ENCODE measurements at regions not wholly inside any gene's neighbourhood (a gene's known extent, or its start where the extent isn't known, plus 50 kb on each side); places are given as distances from the start of the nearest gene placed in this dataset.

DNA sequence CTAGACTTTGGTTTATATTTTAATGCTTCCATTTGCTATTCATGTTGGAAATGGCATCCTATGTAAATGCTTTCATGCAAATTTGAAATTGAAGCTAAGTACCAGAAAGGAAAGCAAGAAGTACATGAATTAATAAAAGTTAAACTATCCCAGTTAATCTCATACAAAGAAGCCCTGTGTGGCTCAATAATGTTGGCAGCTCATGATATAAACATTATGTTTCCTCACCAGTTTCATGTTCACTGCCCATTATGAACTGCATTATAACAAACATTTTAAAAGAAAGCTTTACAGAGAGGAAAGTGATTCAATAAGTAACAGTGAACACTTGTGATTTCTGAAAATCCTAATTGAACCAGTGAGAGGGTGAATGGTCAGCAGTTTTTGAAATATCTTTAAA, 62.9 kb upstream of the ROBO2 start:
- Mint-ChIP-seq H3K36me3 (ENCODE audit: insufficient read depth, unreplicated experiment) (no peaks in the 10 kb centered on the region), H3K27ac (ENCODE audit: unreplicated experiment) (no peak overlapping the region), H3K27me3 (ENCODE audit: insufficient read depth, unreplicated experiment) (no peaks in the 10 kb centered on the region), H3K9me3 (ENCODE audit: unreplicated experiment) (no peaks in the 10 kb centered on the region), H3K4me3 (ENCODE audit: unreplicated experiment) (no peak overlapping the region), H3K4me1 (ENCODE audit: low read depth, unreplicated experiment) (no peaks in the 10 kb centered on the region)
- ChIA-PET CTCF (no interaction called here), POLR2A (no interaction called here)
- BruUV-seq (replicated peaks), result no TSS peak
- Histone ChIP-seq H3K27me3 (replicated peaks; ENCODE audit: control insufficient read depth, insufficient read depth, low read length) (no peaks in the 10 kb centered on the region), H3K4me3 (ENCODE audit: low read depth, low read length) (no peak overlapping the region), H3K4me1 (peaks cover 7% of the 10 kb centered on the region; the same call in 1 of the 2 replicates), H3K9me3 (no peaks in the 10 kb centered on the region), H3K36me3 (ENCODE audit: control insufficient read depth, insufficient read depth, low read length) (no peaks in the 10 kb centered on the region)
- no peak for DNase-seq
- intact Hi-C loops (cut with micrococcal nuclease; ENCODE audit: unreplicated experiment), result no loop called here
- TF ChIP-seq, protein P1, sequence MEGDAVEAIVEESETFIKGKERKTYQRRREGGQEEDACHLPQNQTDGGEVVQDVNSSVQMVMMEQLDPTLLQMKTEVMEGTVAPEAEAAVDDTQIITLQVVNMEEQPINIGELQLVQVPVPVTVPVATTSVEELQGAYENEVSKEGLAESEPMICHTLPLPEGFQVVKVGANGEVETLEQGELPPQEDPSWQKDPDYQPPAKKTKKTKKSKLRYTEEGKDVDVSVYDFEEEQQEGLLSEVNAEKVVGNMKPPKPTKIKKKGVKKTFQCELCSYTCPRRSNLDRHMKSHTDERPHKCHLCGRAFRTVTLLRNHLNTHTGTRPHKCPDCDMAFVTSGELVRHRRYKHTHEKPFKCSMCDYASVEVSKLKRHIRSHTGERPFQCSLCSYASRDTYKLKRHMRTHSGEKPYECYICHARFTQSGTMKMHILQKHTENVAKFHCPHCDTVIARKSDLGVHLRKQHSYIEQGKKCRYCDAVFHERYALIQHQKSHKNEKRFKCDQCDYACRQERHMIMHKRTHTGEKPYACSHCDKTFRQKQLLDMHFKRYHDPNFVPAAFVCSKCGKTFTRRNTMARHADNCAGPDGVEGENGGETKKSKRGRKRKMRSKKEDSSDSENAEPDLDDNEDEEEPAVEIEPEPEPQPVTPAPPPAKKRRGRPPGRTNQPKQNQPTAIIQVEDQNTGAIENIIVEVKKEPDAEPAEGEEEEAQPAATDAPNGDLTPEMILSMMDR (IDR thresholded peaks at IDR 0.05; ENCODE audit: insufficient read depth in 1 of 2, low read depth in 1 of 2, low read length in 1 of 2, severe bottlenecking in 1 of 2, unreplicated experiment in 1 of 2), result no peak

DNA sequence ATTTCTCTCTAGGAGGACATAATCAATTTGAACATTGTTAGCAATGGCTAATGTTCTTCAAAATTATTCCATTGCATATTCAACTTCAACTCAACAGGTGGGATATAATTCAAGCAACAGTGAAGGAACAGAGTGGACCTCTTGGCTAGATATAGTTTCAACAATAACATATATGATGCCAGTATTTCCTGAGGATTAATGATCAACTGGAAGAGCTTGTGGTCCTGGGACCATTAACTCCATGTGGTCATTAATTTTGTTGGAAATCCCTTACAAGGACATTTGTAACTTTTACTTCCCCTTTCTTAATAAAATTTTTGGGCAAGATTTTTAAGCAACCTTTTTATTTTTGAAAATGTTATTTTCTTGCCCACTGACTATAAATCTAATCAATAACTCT, 54.3 kb upstream of the ROBO2 start:
- ChIA-PET CTCF (no interaction called here), POLR2A (no interaction called here)
- Mint-ChIP-seq H3K27me3 (ENCODE audit: insufficient read depth, unreplicated experiment) (no peaks in the 10 kb centered on the region), H3K4me1 (ENCODE audit: low read depth, unreplicated experiment) (no peaks in the 10 kb centered on the region), H3K36me3 (ENCODE audit: insufficient read depth, unreplicated experiment) (no peaks in the 10 kb centered on the region), H3K27ac (ENCODE audit: unreplicated experiment) (no peak overlapping the region), H3K9me3 (ENCODE audit: unreplicated experiment) (no peaks in the 10 kb centered on the region), H3K4me3 (ENCODE audit: unreplicated experiment) (no peak overlapping the region)
- Histone ChIP-seq H3K9me3 (no peaks in the 10 kb centered on the region), H3K36me3 (ENCODE audit: control insufficient read depth, insufficient read depth, low read length) (no peaks in the 10 kb centered on the region), H3K4me1 (no peaks in the 10 kb centered on the region), H3K4me3 (ENCODE audit: low read depth, low read length) (no peak overlapping the region), H3K27me3 (replicated peaks; ENCODE audit: control insufficient read depth, insufficient read depth, low read length) (no peaks in the 10 kb centered on the region)
- no TSS peak for BruUV-seq (replicated peaks)
- TF ChIP-seq, protein P1 (IDR thresholded peaks at IDR 0.05; ENCODE audit: insufficient read depth in 1 of 2, low read depth in 1 of 2, low read length in 1 of 2, severe bottlenecking in 1 of 2, unreplicated experiment in 1 of 2), result no peak
- intact Hi-C loops (cut with micrococcal nuclease; ENCODE audit: unreplicated experiment), result no loop called here
- no peak for DNase-seq

DNA sequence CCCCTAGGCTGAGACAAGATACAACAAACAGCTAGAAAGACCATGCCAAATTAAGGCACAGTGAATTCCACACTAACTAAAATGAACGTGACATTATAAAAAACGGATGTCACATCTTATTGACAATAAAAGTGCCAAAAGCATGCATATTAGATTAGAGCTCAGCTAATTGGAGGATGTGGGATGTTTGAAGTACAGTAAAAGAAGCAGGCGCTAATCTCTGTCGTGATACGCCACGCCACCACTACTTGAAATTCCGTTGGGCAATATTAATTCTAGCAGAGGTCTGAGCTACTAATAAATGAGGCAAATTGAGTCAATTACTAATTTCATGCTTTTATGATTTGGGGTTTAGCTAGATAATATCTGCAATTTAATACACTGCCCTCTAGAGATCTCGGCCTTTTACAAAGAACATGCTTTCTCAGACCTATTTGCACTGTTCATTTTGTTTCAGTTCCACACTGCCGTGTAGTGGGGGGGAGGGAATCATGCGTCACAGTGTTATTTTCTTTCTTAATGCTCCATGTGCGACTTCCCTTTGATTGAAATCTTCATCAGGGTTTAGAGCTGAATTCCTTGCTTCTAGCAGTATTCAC, 52.9 kb upstream of the ROBO2 start:
- POLR2A ChIA-PET, result no interaction called here
- BruUV-seq (replicated peaks), result no TSS peak

More for the DNA sequence above, 52.9 kb upstream of the ROBO2 start:
- no peaks in the 10 kb centered on the region for H3K27me3 Mint-ChIP-seq (ENCODE audit: insufficient read depth, unreplicated experiment)
- no peak overlapping the region for H3K27ac Mint-ChIP-seq (ENCODE audit: unreplicated experiment)
- H3K36me3 Mint-ChIP-seq (ENCODE audit: insufficient read depth, unreplicated experiment), result no peaks in the 10 kb centered on the region
- intact Hi-C loops (cut with micrococcal nuclease; ENCODE audit: unreplicated experiment), result no loop called here
- no peaks in the 10 kb centered on the region for H3K9me3 ChIP-seq
- no peak overlapping the region for H3K4me3 Mint-ChIP-seq (ENCODE audit: unreplicated experiment)
- no peaks in the 10 kb centered on the region for H3K9me3 Mint-ChIP-seq (ENCODE audit: unreplicated experiment)
- H3K27me3 ChIP-seq (replicated peaks; ENCODE audit: control insufficient read depth, insufficient read depth, low read length), result no peaks in the 10 kb centered on the region
- no peaks in the 10 kb centered on the region for H3K36me3 ChIP-seq (ENCODE audit: control insufficient read depth, insufficient read depth, low read length)
- CTCF ChIA-PET, result interaction anchor here (0.6 kb wide), 1 partner anchor 52 kb away, joined by 3 read pairs; no protein-coding TSS in a partner anchor
- DNase-seq, result no peak
- H3K4me1 ChIP-seq, result no peaks in the 10 kb centered on the region
- H3K4me1 Mint-ChIP-seq (ENCODE audit: low read depth, unreplicated experiment), result no peaks in the 10 kb centered on the region
- H3K4me3 ChIP-seq (ENCODE audit: low read depth, low read length), result no peak overlapping the region
- TF ChIP-seq, protein P1 (IDR thresholded peaks at IDR 0.05; ENCODE audit: insufficient read depth in 1 of 2, low read depth in 1 of 2, low read length in 1 of 2, severe bottlenecking in 1 of 2, unreplicated experiment in 1 of 2), result no peak

Data from Caco-2 (cell line).